CMK (cell line): ENCODE measurements at regions not wholly inside any gene's neighbourhood (a gene's known extent, or its start where the extent isn't known, plus 50 kb on each side); places are given as distances from the start of the nearest gene placed in this dataset.
A peak's percentile ranks its signal among the peaks of the same experiment; 100 is the strongest.
"Not testable (repeated sequence)": the region's sequence is repeated elsewhere in the genome, so short reads cannot be mapped to it uniquely, and the experiment has no call there.

ENCODE experiments used
- DNase-seq: peaks from one replicate; pipeline ENCODE4 v3.0.0-alpha.2; 2010; ENCODE audit warnings: low read depth

DNA sequence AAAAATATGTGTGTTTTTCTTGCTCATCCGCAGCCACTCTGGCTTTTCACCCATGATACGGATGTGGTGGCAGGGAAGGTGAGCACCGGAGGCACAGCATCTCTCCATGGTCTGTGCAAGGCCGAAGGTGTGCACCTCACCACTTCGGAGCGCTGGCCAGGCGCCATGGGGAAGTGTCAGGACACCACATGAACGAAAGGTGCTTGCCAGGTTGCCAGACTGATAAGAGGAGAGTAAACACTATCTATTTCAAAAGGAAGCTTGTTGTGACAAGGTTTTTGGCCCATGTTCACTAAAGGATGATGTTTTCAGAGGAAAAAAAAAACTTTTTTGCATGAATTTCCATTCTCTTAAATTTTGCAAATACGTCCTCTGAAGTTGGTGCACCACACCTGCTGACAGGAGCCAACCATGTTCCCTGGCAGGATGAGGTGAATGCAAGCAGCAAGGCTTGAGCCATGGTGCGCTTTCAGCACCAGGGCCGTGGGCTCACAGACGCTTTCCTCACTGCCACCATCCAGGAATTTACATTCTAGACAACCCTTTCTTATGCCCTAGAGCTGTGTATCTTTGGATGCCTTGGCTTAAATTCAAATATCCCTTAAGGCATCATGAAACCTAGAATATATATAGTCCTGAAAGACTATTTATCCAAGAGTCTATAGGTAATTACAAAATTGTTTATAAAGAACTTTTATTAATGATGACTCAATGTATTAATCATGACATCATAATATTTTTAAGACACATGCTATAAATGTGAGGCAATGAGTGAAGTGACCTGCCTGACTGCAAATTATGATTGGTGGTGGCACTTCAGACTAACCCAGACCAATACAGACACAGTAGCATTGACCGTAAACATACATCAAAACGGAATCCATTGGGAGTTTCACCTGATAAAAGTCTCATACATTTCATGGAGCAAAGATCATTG is 234.5 kb downstream of the TFAP2A start:
- no peak for DNase-seq

DNA sequence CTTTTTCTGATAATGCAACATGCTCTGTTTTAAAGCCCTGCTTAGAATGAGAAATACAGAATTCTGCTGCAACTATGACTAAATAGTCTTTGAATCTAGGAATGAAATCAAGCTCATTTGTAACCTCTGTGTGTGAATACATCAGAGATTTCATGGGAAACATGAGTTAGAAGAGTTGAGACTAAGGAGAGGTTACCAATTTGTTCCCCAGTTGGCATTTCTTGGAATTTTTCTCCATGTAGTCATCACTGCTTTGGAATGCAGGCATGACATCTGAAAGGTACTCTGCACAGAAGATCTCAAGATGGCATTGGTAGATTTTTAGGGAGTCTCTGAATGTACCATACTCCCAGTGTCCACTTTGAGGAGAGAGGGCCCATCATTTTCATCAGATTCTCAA is 237.2 kb downstream of the TFAP2A start:
- no peak for DNase-seq

DNA sequence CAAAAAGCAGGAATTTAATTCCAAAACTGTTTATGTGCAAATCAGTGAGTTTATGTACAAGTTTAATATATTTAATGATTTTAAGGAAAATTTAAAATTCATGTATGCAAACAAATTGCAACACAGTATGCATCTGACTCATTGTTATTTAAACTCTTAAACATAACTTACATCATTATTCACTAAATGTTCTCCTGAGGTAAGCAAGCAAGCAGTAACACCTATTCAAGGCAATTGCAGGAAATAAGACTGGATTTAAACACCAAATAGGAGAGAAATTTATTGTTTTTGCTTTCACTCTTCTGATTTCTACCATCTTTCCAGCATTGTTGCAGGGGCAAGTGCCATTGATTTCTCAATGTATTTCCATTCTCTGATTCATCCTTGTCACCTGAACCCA is 239.5 kb downstream of the TFAP2A start:
- DNase-seq: no peak

DNA sequence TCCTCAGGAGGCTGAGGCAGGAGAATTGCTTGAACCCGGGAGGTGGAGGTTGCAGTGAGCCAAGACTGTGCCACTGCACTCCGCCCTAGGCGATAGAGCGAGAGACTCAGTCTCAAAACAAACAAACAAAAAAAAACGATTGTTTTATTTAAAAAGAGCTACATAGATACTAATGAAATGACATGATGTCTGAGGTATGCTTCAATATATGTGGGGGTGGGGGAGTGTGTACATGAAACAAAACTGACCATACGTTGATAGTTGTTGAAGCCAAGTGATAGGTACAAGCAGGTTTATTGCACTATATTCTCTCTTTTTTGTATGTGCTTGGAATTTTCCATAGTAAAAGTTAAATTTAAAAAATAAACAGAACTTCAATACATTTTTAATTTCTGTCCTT is 240.1 kb downstream of the TFAP2A start:
- no peak for DNase-seq

DNA sequence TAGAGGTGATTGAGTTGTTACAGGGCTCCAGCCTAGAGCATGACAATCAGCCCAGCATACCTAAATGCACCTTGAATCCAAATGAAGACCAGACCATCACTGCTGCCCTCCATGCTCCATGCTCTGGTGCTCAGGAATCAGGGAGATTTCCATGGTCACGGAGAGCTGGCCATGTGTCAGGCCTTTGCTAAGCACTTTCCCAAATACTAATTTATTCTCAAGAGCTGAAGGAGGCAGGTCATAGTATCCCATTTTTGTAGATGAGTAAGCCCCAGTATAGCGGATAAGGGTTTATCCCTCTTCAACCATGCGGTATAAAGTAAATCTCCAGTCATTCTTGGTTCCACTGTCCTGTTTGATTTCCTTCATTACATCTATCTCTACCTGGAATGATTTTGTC is 240.8 kb downstream of the TFAP2A start:
- DNase-seq: no peak

DNA sequence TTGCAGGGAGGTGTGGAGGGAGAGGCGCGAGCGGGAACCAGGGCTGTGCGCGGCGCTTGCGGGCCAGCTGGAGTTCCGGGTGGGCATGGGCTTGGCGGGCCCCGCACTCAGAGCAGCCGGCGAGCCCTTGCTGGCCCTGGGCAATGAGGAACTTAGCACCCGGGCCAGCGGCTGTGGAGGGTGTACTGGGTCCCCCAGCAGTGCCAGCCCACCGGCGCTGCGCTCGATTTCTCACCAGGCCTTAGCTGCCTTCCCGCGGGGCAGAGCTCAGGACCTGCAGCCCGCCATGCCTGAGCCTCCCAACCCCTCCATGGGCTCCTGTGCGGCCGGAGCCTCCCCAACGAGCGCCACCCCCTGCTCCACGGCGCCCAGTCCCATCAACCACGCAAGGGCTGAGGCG is 243.2 kb downstream of the TFAP2A start:
- DNase-seq: not testable (repeated sequence)

DNA sequence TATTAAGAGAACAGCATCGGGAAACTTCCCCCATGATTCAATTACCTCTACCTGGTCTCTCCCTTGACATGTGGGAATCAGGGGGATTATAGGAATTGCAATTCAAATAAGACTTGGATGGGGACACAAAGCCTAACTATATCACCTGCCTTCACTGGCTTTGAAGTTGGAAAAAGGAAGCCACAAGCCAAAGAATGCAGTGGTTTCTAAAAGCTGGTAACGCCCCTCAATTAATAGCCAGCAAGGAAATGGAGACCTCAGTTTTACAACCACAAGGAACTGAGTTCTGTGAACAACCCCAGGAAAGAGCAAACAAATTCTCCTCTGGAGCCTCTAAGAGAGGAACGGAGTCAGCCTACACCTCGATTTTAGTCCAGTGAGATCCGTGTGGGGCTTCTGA is 244.1 kb downstream of the TFAP2A start:
- no peak for DNase-seq

DNA sequence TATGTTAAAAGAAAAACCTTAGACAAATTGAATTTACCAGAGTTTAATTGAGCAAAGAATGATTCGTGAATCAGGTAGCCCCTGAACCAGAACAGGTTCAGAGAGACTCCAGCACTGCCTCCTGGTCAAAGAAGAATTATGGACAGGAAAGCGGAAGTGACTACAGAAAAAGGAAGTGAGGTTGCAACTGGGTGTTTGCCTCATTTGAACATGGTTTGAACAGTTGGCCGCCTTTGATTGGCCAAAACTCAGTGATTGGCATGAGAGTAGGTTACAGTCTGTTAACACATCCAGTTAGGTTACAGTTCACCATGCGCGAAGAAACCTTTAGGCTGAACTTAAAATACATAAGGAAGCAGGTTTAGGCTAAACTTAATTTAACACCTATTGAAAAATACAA is 248.8 kb downstream of the TFAP2A start:
- DNase-seq: no peak

DNA sequence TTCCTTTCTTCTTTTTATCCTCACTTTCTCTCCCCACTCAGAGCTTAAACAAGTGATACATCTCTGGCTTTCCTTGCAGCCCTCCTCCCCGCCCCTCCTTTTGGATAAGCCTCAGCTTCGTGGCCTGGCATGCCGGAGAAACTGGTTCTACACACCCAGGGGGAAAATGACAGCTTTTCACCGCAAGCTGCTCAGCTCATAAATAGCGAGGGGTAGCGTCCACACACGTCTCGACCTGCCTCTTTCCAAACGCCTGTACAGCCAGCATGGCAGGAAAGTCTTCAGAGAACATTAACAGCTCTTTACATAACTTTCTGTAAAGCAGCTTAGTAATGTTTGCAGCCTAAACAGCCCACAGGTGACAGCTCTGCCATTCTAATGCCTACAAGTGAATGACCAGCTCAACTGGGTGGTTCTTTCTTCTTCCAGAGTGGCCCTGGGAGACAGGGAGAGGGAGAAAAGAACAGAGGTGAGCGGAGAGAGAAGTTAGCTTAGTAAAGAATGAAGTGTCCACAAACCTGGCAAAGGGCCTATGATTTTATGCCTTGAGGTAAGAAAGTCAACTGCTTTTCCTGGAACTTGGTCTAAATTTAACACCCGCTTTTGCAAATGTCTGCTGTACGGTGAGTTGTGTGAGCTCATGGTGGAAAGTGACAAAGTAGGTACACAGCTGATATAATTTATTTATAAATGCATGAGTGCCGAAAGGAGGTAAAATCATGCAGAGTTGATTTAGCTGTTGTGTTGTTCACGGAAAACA is 251.5 kb downstream of the TFAP2A start:
- DNase-seq: no peak

DNA sequence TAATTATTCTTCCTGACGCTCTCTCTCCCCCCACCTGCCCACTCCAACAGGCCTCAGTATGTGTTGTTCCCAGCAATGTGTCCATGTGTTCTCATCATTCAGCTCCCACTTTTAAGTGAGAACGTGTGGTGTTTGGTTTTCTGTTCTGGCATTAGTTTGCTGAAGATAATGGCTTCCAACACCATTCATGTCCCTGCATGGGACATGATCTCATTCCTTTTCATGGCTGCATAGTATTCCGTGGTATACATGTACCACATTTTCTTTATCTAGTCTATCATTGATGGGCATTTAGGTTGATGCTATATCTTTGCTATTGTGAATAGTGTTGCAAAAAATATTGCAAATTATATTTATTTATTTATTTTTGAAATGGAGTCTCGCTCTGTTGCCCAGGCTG is 258.0 kb downstream of the TFAP2A start:
- DNase-seq: no peak

DNA sequence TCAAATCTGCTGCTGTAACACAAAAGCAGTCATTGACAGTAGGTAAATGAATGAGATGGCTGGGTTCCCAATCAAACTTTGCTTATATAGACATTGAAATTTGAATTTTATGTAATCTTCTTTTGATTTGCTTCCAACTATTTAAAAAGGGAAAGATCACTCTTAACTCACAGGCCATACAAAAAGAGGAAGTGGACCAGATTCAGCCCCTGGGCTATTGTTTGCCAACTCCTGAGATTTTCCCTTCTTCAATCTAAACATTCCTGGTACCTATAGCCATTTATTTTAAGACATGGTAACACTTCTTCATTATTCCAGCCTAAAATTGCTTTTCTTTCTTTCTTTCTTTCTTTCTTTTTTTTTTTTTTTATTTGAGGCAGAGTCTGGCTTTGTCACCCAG is 260.6 kb downstream of the TFAP2A start:
- no peak for DNase-seq

DNA sequence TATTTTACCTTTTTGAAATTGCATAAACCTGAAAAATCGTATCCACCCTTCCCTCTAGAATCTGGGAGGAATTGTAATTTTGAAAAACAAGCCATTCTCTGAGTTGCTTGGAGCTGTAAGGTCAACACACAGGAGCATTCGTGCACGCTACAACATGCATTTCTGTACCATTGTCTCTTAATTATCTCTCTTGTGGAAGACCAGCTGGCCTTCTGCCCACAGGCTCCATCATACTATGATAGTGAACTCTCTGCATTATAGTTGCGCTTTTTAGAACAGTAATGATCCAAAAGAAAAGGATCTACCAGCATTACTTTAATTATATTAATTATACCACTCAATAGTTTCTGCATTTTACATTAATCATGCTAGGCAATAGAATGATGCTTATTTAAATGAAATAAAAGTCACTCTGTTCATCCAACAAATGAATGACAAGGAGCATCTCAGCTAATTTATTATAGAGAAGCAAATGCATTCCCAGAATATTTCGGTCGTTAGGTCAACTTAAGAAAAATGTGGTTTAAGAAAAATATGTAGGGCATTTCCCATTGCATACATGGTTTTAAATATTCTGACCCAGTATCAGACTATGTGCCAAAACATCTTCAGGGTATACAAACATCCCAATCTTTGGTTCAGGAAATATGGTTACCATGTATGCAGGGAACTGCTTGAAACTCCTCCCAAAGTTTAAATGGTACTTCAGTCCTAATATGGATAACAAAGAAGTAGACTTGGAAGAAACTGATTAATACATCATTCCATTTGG is 263.5 kb downstream of the TFAP2A start:
- DNase-seq: no peak

DNA sequence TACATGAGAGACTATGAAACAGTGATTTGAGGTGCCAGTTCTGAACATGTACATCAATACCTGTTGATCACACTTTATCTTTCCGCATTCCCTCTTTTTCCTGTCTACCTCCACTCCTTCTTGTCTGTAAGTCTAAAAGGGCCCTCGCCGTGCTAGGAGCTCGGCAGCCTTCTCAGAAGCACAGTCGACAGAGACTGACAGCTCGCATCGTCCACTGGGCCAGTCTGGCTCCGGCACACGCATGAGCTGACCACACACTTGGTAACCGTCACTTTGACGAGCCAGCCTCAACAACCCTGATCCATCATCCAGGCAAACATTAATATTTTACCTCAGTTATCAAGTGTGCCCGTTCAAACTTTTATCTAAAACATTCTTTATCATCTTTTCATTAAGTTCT is 265.3 kb downstream of the TFAP2A start:
- DNase-seq: no peak

DNA sequence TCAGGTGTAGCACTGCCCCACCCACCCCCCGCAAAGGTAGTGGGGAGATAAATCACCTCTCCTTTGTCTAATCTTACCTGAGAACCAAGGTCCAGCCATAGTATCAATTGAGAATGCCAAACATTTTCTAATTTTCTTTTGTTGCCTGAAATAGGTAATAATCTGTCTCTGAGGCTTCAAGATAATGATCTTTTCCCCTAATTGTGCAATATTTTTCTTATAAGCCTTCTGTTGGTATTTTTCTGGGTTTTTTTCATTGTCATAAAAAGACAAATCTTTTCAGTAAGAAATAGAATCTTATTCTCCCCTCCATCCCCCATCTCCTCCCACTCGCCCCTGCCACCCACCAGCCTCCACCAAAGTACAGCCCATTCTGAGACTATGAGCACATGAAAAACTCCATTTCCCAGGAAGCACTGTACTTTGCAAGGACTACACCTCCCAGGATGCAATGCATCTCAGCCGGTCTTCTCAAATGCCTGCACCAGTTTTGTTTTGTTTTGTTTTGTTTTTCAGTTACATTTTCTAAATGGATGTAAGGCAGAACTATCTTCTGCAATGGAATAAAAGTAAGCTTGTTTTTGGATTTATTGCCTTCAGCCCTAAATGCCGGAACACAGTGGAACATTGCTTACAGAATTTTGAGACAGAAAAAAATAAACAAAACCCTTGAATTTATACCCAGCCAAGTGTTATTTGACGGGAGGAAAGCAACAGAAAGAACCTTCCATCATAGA is 268.0 kb downstream of the TFAP2A start:
- peak; percentile 24 for DNase-seq

DNA sequence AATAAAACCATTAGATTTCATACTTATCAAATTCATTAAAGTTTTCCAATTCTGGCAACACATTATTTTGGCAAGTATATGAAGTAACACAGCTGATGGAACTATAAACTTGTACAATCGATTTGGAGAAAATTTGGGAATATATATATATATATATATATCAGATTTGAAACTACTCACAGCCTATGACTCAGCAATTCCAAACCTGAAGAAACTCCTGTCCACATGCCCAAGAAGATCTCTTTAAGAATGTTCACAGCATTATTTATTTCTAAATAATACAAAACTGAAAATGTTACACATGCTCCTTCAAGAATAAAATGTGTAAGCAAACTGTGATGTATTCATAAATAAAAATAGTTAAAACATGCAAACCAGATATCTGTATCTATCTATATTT is 270.1 kb downstream of the TFAP2A start:
- no peak for DNase-seq

DNA sequence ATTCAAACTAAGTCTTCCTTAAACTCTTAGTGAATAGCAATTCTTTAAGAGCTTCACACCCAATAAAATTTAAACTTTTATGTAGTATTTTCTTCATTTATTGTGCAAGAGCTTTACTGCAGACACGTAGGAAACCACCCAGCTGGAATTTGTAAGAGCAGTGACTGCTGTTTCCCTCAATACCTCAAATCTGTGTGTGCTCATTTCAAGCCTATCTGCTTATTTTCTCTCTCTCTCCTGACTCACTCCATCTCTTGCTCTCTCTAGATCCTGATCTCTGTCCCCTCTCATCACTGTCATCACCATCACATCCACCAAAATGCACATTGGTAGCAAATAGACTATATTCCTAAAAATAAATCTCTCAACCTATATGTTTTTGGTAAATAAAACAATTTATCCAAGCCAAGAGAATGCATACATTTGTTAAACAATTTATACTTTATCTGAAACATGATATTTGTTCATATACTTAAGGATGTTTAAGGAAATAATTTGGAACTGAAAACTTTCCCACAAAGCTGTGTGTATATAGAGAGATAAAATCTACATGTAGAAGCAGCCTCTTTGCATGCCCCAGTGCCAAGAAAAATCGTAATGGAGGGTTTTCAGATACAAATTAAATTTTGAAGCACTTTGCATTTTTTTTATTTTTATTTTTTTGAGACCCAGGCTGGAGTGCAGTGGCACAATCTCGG is 273.0 kb downstream of the TFAP2A start:
- DNase-seq: no peak

DNA sequence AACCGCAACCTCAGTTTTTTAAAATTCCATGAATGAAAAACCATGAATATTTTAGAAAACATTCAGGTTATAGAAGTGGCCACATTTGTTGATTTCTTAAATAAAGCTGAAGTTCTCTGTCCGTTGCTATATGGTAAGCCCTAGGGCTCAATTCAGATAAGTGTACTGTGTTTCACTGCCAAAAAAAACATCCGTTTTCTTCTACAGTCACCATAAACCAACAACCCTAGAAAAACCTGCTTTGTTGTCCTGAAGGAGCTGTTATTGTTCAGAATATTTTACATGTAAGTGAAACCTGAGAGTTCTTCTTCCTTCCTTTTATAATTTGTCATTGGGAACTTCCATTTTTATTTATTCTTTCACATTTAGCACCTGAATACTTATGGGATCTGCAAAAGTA is 274.1 kb downstream of the TFAP2A start:
- DNase-seq: no peak

DNA sequence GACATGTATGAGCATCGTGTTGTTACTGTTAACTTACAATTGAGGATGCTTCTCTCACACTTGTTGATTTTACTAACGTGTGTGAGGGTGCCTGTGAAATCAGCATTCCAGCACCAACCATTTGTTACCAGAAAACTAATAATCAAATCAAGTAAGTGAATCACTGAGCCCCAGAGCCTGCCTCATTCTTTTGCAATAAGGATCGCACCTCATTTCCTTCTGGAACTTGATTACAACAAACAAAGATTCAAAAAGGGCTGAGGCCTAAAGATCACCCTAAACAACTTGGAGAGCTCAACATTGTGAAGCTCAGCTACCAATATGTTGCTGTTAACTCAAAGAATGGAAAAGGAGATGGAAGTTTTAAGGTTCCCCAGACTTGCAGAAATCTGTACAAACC is 274.7 kb downstream of the TFAP2A start:
- DNase-seq: no peak

DNA sequence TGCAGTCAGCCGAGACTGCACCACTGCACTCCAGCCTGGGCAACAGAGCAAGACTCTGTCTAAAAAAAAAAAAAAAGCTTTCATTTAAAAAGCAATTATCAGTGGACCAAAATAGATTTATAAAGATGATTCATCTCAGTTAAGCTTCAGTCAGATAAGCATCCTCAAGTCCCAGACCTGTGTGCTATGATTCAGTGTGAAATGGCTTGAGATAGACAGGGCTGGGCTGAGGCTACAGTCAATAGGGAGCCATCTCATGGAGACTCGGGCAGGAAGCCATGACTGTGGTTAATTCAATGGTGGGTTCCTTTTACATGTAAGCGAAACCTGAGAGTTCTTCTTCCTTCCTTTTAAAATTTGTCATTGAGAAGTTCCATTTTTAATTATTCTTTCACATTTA is 276.0 kb downstream of the TFAP2A start:
- no peak for DNase-seq

DNA sequence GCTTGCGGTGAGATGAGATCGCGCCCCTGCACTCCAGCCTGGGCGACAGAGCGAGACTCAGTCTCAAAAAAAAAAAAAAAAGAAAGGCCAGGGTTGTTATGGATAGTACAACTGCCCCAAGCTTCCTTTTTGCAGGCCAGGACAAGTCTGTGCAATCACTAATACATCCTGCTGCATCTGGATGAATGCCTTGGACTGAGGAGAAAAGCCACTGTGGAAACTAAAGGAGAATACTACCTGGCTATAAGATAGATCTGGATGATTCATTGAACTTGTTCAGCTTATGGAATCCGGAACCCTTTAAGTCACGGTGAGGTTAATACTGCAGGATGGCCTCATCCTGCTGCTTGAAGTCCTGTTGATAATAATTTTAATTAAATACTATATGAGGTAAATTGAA is 278.2 kb downstream of the TFAP2A start:
- no peak for DNase-seq

DNA sequence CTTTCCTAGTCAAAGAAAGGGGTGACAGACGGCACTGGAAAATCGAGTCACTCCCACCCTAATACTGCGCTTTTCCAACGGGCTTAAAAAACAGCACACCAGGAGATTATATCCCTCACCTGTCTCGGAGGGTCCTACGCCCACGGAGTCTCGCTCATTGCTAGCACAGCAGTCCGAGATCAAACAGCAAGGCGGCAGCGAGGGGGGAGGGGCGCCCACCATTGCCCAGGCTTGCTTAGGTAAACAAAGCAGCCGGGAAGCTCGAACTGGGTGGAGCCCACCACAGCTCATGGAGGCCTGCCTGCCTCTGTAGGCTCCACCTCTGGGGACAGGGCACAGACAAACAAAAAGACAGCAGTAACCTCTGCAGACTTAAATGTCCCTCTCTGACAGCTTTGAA is 280.7 kb downstream of the TFAP2A start:
- DNase-seq: not testable (repeated sequence)
